AG09319 (cell line): ENCODE measurements at regions not wholly inside any gene's neighbourhood (a gene's known extent, or its start where the extent isn't known, plus 50 kb on each side); places are given as distances from the start of the nearest gene placed in this dataset.

ENCODE experiments used
- DNase-seq: peaks from one replicate; pipeline ENCODE4 v3.0.0-alpha.2; 2010; ENCODE audit warnings: low read depth; ENCODE audit errors: extremely low read depth
- CTCF ChIP-seq: IDR thresholded peaks from 2 replicates; pipeline ENCODE4 v1.5.1; 2011; ENCODE audit warnings: low read depth, mild to moderate bottlenecking, inconsistent platforms, low read length, moderate library complexity

GRCh38 chr2:144229296-144229695, 290.6 kb downstream of the ZEB2 start:
- TF ChIP-seq CTCF: no peak
- DNase-seq: no peak

DNA sequence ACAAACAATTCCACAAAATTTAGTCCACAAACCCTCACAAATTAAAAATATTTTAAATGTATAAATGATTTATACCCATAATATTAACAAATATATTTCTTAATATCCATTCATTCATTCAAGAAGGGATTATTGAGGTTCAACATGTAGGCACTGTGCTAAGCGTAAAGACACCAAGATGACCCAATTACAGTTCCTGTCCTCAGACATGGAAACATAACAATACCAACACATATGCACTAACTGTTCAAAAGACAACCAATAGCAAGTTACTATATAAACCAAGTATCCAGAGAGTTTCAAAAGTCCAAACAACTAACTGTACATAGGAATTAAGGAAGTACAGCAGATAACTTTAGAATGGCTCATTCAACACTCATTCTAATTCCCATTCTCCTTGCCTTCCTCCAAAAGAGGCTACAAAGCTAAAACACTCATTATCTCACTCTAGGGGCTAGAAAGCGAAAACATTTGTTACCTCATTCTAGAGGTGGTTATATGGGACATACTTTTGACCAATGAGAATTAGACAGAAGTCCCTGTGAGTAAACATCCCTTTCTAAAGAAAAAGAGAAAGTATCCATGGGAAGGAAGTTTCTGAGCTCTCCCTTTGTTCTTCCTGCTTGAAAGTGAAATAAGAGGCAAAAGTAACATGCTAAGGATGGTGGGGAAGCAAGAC, 292.4 kb downstream of the ZEB2 start:
- DNase-seq: no peak
- no peak for TF ChIP-seq CTCF

GRCh38 chr2:144225076-144225475, 294.8 kb downstream of the ZEB2 start:
- TF ChIP-seq CTCF: no peak

GRCh38 chr2:144224472-144224871, 295.4 kb downstream of the ZEB2 start:
- TF ChIP-seq CTCF: no peak
- DNase-seq: no peak

More at GRCh38 chr2:144225076-144225475, 294.8 kb downstream of the ZEB2 start:
- no peak for DNase-seq

DNA sequence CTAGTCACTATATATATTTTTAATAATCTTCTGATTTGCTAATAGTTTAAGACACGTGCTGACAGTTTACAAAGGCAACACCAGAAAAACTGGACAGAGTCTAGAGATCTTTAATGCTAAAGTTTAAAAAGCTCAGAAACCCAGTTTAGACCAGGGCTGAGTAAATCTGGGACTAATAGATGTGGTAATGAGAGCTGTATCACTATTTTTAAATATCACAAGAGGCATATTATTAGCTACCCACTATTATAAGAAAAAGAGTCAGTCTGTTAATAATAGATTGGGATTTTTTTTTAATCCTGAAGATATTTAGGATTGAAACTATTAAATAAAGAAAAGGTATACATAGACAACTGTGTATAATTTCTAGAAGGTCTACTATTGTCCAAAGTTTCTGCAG, 299.9 kb downstream of the ZEB2 start:
- DNase-seq: no peak
- TF ChIP-seq CTCF: no peak

DNA sequence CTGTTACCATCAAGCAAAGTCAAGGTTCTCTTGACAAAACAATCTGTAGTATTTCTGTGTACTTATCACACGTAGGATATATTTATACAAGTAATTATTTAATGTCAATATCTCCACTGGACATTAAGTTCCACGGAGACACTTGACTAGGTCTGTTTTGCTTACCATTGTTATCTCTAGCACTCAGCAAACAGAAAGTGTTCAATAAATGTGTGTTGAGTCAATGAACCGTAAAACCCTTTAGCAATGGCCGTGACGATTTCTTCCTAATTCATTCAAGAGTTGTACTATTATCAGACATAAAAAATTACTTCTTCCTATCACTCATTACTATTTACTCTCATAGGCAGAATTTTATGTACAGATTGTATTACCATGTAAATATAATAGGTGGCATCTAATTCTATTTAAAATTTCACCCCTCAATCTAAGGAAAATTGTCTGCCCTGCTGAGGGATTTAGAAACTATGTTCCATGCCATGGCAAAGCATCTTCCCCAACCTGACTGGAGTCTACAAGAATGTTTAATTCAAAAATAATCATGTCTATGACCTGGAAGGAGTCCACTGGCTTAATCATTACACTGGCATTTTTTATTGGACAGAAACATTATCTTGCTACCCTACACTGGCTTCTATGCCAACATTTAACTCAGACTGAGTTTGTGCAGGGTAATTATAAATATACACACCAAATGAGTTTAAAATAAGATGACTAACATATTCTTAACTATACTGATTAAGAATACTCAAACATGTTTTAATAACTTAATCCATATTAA, 301.9 kb downstream of the ZEB2 start:
- TF ChIP-seq CTCF: no peak
- no peak for DNase-seq
